Psoas muscle (tissue), 7 donors: ENCODE measurements at regions not wholly inside any gene's neighbourhood (a gene's known extent, or its start where the extent isn't known, plus 50 kb on each side); places are given as distances from the start of the nearest gene placed in this dataset.

Experiments
- ATAC-seq, 4 donors: fragments of 200-7000 bp; cut with Tn5 transposase; one replicate each; pipeline ENCODE4 v1.9.1; 2020; ENCODE audit warnings: moderate library complexity in 3 of 4, mild to moderate bottlenecking in 2 of 4
- DNase-seq, 2 donors: peaks; one replicate each; pipeline ENCODE4 v3.0.0-alpha.2; 2020
- H3K27ac ChIP-seq: fragments of 200-600 bp; one replicate; pipeline ENCODE4 v1.8.0; 2022
- H3K27me3 ChIP-seq, 3 donors: fragments of 200-600 bp in 1 of 3; one replicate each; pipeline versions ENCODE4 v1.6.1 to v1.8.0; 2013 to 2022; ENCODE audit warnings: low read length in 2 of 3, mild to moderate bottlenecking in 2 of 3, moderate library complexity in 1 of 3; ENCODE audit not compliant: insufficient read depth in 3 of 3
- H3K36me3 ChIP-seq, 2 donors: fragments of 200-600 bp in 1 of 2; one replicate each; pipeline versions ENCODE4 v1.6.1 to v1.8.0; 2013 to 2022; ENCODE audit warnings: low read depth in 1 of 2, mild to moderate bottlenecking in 1 of 2, moderate library complexity in 1 of 2; ENCODE audit not compliant: insufficient read depth in 1 of 2
- H3K4me1 ChIP-seq: fragments of 200-600 bp; one replicate; pipeline ENCODE4 v1.8.0; 2022
- H3K4me3 ChIP-seq: fragments of 200-600 bp; one replicate; pipeline ENCODE4 v1.8.0; 2022; ENCODE audit warnings: mild to moderate bottlenecking
- H3K9me3 ChIP-seq: fragments of 200-600 bp; one replicate; pipeline ENCODE4 v1.8.0; 2022
- CTCF ChIP-seq: fragments of 200-600 bp; IDR thresholded peaks from one replicate; pipeline ENCODE4 v1.8.0; 2022; ENCODE audit warnings: antibody characterized with exemption
- WGBS, 3 donors: extraction: QIAGEN DNeasy Blood & Tissue Kit; methylation state at CpG; one replicate each; pipeline versions ENCODE4 v1.1.6 to v1.1.7; 2013; 5-methylcytosine and 5-hydroxymethylcytosine counted together
- intact Hi-C, 2 donors: fragments of 100-400 bp; cut with DNase I; formaldehyde crosslinking; loops; one replicate each; pipeline versions ENCODE4 v1.11.0 to v1.14.2; 2022
- donor health status: healthy with polysubstance abuse.
- donor health status: DM: no; HTN: no; CAD: no; lungs with moderate emphysema.
- donor health status: Bipolar disorder and iron deficiency.
- donor health status: healthy.
- donor health status: DM: yes; HTN: yes; CAD: no.
- donor health status: DM: no; HTN: no; CAD: no.
- donor health status: DM: yes; HTN: yes; CAD: no.

GRCh38 chr1:181910905-181911304 is 150.6 kb downstream of the ZNF648 start:
- Histone ChIP-seq H3K27me3 (no peaks in the 10 kb centered on the region), H3K4me3 (no peak overlapping the region), H3K27ac (no peak overlapping the region), H3K36me3 (no peaks in the 10 kb centered on the region), H3K4me1 (no peaks in the 10 kb centered on the region), H3K9me3 (no peaks in the 10 kb centered on the region)
- ATAC-seq = no peak
- no peak for DNase-seq
- 77 to 86% (median 84%) methylated on average over 2 of the region's 2 CpGs for WGBS, 3 donors
- intact Hi-C loops = loop anchor here in 1 of 2 donors (10.0 kb wide), 1 partner anchor 996 kb away; the partner anchor contains the start of gene KIAA1614
- TF ChIP-seq CTCF = no peak

GRCh38 chr1:181909010-181909409 is 152.5 kb downstream of the ZNF648 start:
- Histone ChIP-seq H3K27me3 (no peaks in the 10 kb centered on the region), H3K27ac (no peak overlapping the region), H3K4me3 (no peak overlapping the region), H3K36me3 (no peaks in the 10 kb centered on the region), H3K9me3 (no peaks in the 10 kb centered on the region), H3K4me1 (no peaks in the 10 kb centered on the region)
- ATAC-seq (no peak), DNase-seq (no peak)
- no peak for TF ChIP-seq CTCF
- WGBS, 3 donors = 67 to 78% (median 69%) methylated on average over 1 of the region's 1 CpG
- intact Hi-C loops = no loop called here

- no peak for DNase-seq
- H3K27me3 ChIP-seq = no peaks in the 10 kb centered on the region
- intact Hi-C loops = no loop called here
- no peaks in the 10 kb centered on the region for H3K9me3 ChIP-seq
- ATAC-seq = no peak
- H3K4me3 ChIP-seq = no peak overlapping the region
- no peaks in the 10 kb centered on the region for H3K36me3 ChIP-seq
- no peak for TF ChIP-seq CTCF
- 89 to 90% (median 89%) methylated on average over 6 of the region's 6 CpGs for WGBS, 3 donors
- H3K4me1 ChIP-seq = no peaks in the 10 kb centered on the region
- no peak overlapping the region for H3K27ac ChIP-seq
Measured at GRCh38 chr1:181906631-181907030, 154.9 kb downstream of the ZNF648 start.

GRCh38 chr1:181905944-181906597 is 155.4 kb downstream of the ZNF648 start:
- TF ChIP-seq CTCF = no peak
- H3K36me3 ChIP-seq = no peaks in the 10 kb centered on the region
- no peaks in the 10 kb centered on the region for H3K4me1 ChIP-seq
- DNase-seq (no peak), ATAC-seq (no peak)
- intact Hi-C loops = no loop called here
- 40 to 57% (median 52%) methylated on average over 2 of the region's 2 CpGs for WGBS, 3 donors
- no peak overlapping the region for H3K27ac ChIP-seq
- H3K9me3 ChIP-seq = no peaks in the 10 kb centered on the region
- no peak overlapping the region for H3K4me3 ChIP-seq
- no peaks in the 10 kb centered on the region for H3K27me3 ChIP-seq

- Histone ChIP-seq H3K4me3 (no peak overlapping the region), H3K27ac (no peak overlapping the region), H3K4me1 (no peaks in the 10 kb centered on the region), H3K27me3 (no peaks in the 10 kb centered on the region), H3K9me3 (no peaks in the 10 kb centered on the region), H3K36me3 (no peaks in the 10 kb centered on the region)
- ATAC-seq (no peak), DNase-seq (no peak)
- intact Hi-C loops = no loop called here
- no peak for TF ChIP-seq CTCF
Measured at GRCh38 chr1:181898773-181899172, 162.7 kb downstream of the ZNF648 start.
